ENCODE measurements at regions not wholly inside any gene's neighbourhood (a gene's known extent, or its start where the extent isn't known, plus 50 kb on each side); places are given as distances from the start of the nearest gene placed in this dataset.

DNA sequence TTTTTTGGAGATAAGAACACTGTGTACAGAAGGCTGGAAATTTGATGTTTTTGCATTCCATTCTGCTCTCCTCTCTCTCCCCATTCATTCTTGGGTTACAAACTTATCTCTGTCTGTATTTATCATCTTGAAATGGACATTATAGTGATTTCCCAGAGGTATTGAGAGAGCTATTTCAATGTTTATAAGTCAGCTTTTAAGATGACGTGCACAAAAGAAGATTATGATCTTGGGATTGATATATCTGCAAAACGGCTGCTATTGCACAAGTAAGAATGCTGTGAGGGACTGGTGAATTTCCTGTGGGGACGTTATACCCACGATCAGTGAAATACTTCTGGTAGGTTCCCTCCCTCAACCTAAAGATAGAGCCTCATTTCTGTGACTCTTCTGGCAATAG is 61.0 kb upstream of the DTNA start:
- DNase-seq (ENCODE audit: low spot score), result no peak
- no peak overlapping the region for H2BK12ac ChIP-seq (ENCODE audit: low read length)
- no peak overlapping the region for H3K14ac ChIP-seq (ENCODE audit: low read length)
- H3K4me3 ChIP-seq (ENCODE audit: low read length in 2 of 2), result no peak overlapping the region
- no peak overlapping the region for H4K8ac ChIP-seq (ENCODE audit: low read depth, low read length)
- H2BK120ac ChIP-seq (ENCODE audit: low read depth, low read length), result no peak overlapping the region
- H2AFZ ChIP-seq (ENCODE audit: low read length), result no peak overlapping the region
- no peak overlapping the region for H2AK5ac ChIP-seq (ENCODE audit: low read depth, low read length)
- no peak overlapping the region for H3K4me2 ChIP-seq (ENCODE audit: insufficient read depth, low read length, poor library complexity, severe bottlenecking)
- H4K91ac ChIP-seq (ENCODE audit: low read depth, low read length, poor library complexity), result no peak overlapping the region
- H3K18ac ChIP-seq (ENCODE audit: low read length), result no peak overlapping the region
- H2BK5ac ChIP-seq (ENCODE audit: low read length), result no peak overlapping the region
- H3K36me3 ChIP-seq (replicated peaks in 1 of 2; ENCODE audit: control insufficient read depth in 2 of 2, insufficient read depth in 2 of 2, low read length in 2 of 2), result no peaks in the 10 kb centered on the region
- peaks cover 0 to 5% of the 10 kb centered on the region in 2 donors for H3K4me1 ChIP-seq (ENCODE audit: control insufficient read depth in 2 of 2, insufficient read depth in 1 of 2, low read depth in 1 of 2, low read length in 2 of 2)
- H3K27me3 ChIP-seq (ENCODE audit: control insufficient read depth in 3 of 3, insufficient read depth in 3 of 3, low read depth in 1 of 3, low read length in 3 of 3), result no peaks in the 10 kb centered on the region
- no peaks in the 10 kb centered on the region for H3K79me1 ChIP-seq (ENCODE audit: low read depth, low read length)
- no peak overlapping the region for H2BK15ac ChIP-seq (ENCODE audit: low read length)
- no peak overlapping the region for H3K27ac ChIP-seq (replicated peaks; ENCODE audit: low read length)
- no peaks in the 10 kb centered on the region for H3K9me3 ChIP-seq (replicated peaks in 1 of 2; ENCODE audit: control insufficient read depth in 2 of 2, insufficient read depth in 1 of 2, low read depth in 1 of 2, low read length in 2 of 2)
- no peak overlapping the region for H3K9ac ChIP-seq (ENCODE audit: low read depth, low read length, poor library complexity)
- H3K23ac ChIP-seq (ENCODE audit: low read depth, low read length, poor library complexity), result no peak overlapping the region
- WGBS, 2 donors (ENCODE audit: extremely low coverage in 2 of 2, insufficient read length in 2 of 2, insufficient replicate concordance in 1 of 2), result no CpG with 5 or more reads among the region's 4 CpGs
- no peak overlapping the region for H3K4ac ChIP-seq (ENCODE audit: low read length)

DNA sequence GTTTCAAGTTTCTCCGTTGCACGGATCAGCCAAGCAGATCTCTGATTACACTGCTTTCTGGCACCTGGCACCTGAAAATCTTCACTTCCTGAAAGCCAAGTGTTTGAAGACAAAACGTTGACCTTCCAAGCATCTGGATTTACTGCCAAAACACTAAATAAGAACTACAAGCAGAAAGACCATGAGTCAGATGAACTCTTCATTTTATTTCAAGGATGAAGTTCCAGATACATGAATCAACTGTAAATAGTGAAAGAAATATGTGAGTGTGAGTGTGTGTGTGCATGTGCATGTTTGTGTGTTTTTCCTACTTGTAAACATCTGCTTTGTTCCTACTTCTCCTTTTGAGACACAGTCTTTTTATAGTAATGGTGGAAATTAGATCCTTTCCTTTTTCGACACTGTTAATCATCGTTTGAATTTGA is 60.0 kb upstream of the DTNA start:
- Histone ChIP-seq H2AK5ac (ENCODE audit: low read depth, low read length) (no peak overlapping the region), H3K4me1 (ENCODE audit: control insufficient read depth in 2 of 2, insufficient read depth in 1 of 2, low read depth in 1 of 2, low read length in 2 of 2) (peaks cover 0 to 5% of the 10 kb centered on the region in 2 donors), H3K4me2 (ENCODE audit: insufficient read depth, low read length, poor library complexity, severe bottlenecking) (no peak overlapping the region), H3K9ac (ENCODE audit: low read depth, low read length, poor library complexity) (no peak overlapping the region), H3K27ac (replicated peaks; ENCODE audit: low read length) (no peak overlapping the region), H3K23ac (ENCODE audit: low read depth, low read length, poor library complexity) (no peak overlapping the region), H2AFZ (ENCODE audit: low read length) (no peak overlapping the region), H3K27me3 (ENCODE audit: control insufficient read depth in 3 of 3, insufficient read depth in 3 of 3, low read depth in 1 of 3, low read length in 3 of 3) (no peaks in the 10 kb centered on the region), H3K14ac (ENCODE audit: low read length) (no peak overlapping the region), H3K79me1 (ENCODE audit: low read depth, low read length) (no peaks in the 10 kb centered on the region), H2BK15ac (ENCODE audit: low read length) (no peak overlapping the region), H2BK5ac (ENCODE audit: low read length) (no peak overlapping the region), H2BK120ac (ENCODE audit: low read depth, low read length) (no peak overlapping the region), H4K91ac (ENCODE audit: low read depth, low read length, poor library complexity) (no peak overlapping the region), H3K9me3 (replicated peaks in 1 of 2; ENCODE audit: control insufficient read depth in 2 of 2, insufficient read depth in 1 of 2, low read depth in 1 of 2, low read length in 2 of 2) (no peaks in the 10 kb centered on the region), H3K4ac (ENCODE audit: low read length) (no peak overlapping the region), H3K36me3 (replicated peaks in 1 of 2; ENCODE audit: control insufficient read depth in 2 of 2, insufficient read depth in 2 of 2, low read length in 2 of 2) (no peaks in the 10 kb centered on the region), H2BK12ac (ENCODE audit: low read length) (no peak overlapping the region), H3K4me3 (ENCODE audit: low read length in 2 of 2) (no peak overlapping the region), H3K18ac (ENCODE audit: low read length) (no peak overlapping the region), H4K8ac (ENCODE audit: low read depth, low read length) (no peak overlapping the region)
- WGBS, 2 donors (ENCODE audit: extremely low coverage in 2 of 2, insufficient read length in 2 of 2, insufficient replicate concordance in 1 of 2), result no CpG with 5 or more reads among the region's 5 CpGs
- no peak for DNase-seq (ENCODE audit: low spot score)

DNA sequence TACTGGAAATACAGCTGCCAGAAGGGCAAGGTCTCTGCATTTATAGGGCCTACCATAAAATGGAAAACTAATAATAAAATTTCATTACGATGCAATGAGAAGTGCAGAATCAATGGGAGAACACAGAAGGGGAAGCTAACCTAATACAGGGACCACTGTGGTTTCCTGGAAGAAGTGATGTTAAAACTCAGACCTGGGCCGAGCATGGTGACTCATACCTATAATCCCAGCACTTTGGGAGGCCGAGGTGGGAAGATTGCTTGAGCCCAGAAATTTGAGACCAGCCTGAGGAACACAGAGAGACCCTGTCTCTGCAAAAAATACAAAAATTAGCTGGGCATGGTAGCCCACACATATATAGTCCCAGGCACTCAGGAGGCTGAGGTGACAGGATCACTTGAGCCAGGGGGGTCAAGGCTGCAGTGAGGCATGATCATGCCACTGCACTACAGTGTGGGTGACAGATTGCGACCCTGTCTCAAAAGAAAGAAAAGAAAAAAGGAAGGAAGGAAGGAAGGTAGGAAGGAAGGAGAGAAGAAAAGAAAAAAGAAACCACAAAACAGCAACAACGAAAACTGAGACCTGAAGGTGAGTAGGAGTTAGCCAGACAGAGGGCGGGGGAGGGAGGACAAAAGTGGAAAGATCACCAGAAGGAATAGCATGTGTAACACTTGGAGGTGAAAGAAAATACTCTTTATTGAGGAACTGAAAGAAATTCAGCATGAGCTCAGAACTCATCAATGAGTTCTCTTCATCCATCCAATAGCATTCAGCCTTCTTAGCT is 58.3 kb upstream of the DTNA start:
- Histone ChIP-seq H2BK15ac (ENCODE audit: low read length) (no peak overlapping the region), H2BK12ac (ENCODE audit: low read length) (no peak overlapping the region), H3K23ac (ENCODE audit: low read depth, low read length, poor library complexity) (no peak overlapping the region), H3K18ac (ENCODE audit: low read length) (no peak overlapping the region), H3K4ac (ENCODE audit: low read length) (no peak overlapping the region), H3K9ac (ENCODE audit: low read depth, low read length, poor library complexity) (no peak overlapping the region), H3K79me1 (ENCODE audit: low read depth, low read length) (no peaks in the 10 kb centered on the region), H2AFZ (ENCODE audit: low read length) (no peak overlapping the region), H3K14ac (ENCODE audit: low read length) (no peak overlapping the region), H2BK5ac (ENCODE audit: low read length) (no peak overlapping the region), H3K4me1 (ENCODE audit: control insufficient read depth in 2 of 2, insufficient read depth in 1 of 2, low read depth in 1 of 2, low read length in 2 of 2) (peaks cover under 1 to 5% of the 10 kb centered on the region in 2 donors), H3K27me3 (ENCODE audit: control insufficient read depth in 3 of 3, insufficient read depth in 3 of 3, low read depth in 1 of 3, low read length in 3 of 3) (no peaks in the 10 kb centered on the region), H4K91ac (ENCODE audit: low read depth, low read length, poor library complexity) (no peak overlapping the region), H3K9me3 (replicated peaks in 1 of 2; ENCODE audit: control insufficient read depth in 2 of 2, insufficient read depth in 1 of 2, low read depth in 1 of 2, low read length in 2 of 2) (no peaks in the 10 kb centered on the region), H3K4me2 (ENCODE audit: insufficient read depth, low read length, poor library complexity, severe bottlenecking) (no peak overlapping the region), H3K36me3 (replicated peaks in 1 of 2; ENCODE audit: control insufficient read depth in 2 of 2, insufficient read depth in 2 of 2, low read length in 2 of 2) (no peaks in the 10 kb centered on the region), H2AK5ac (ENCODE audit: low read depth, low read length) (no peak overlapping the region), H3K4me3 (ENCODE audit: low read length in 2 of 2) (no peak overlapping the region), H4K8ac (ENCODE audit: low read depth, low read length) (no peak overlapping the region), H3K27ac (replicated peaks; ENCODE audit: low read length) (no peak overlapping the region), H2BK120ac (ENCODE audit: low read depth, low read length) (no peak overlapping the region)
- DNase-seq (ENCODE audit: low spot score), result no peak
- WGBS, 2 donors (ENCODE audit: extremely low coverage in 2 of 2, insufficient read length in 2 of 2, insufficient replicate concordance in 1 of 2), result no CpG with 5 or more reads among the region's 6 CpGs

DNA sequence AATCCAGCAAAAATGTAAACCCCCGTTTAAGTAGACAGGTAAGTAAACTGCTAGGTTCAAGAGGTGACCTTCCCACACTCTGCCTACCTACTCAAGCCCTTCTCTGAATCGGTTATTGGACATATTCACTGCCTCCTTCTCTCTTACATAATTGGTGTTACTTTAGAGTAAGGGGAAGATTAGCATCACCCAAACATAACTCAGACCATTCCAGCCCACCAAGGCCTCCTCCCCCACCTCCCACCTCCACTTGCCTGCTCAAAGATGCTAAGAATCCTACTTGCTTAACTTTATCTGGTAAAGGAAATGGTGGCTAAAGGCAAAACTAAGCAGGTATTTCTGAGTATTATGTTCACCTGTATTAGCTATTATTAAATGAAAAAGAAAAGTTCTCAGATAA is 55.0 kb upstream of the DTNA start:
- H2AFZ ChIP-seq (ENCODE audit: low read length), result no peak overlapping the region
- H3K4me2 ChIP-seq (ENCODE audit: insufficient read depth, low read length, poor library complexity, severe bottlenecking), result no peak overlapping the region
- H3K14ac ChIP-seq (ENCODE audit: low read length), result no peak overlapping the region
- no peak overlapping the region for H3K23ac ChIP-seq (ENCODE audit: low read depth, low read length, poor library complexity)
- no peaks in the 10 kb centered on the region for H3K27me3 ChIP-seq (ENCODE audit: control insufficient read depth in 3 of 3, insufficient read depth in 3 of 3, low read depth in 1 of 3, low read length in 3 of 3)
- H3K36me3 ChIP-seq (replicated peaks in 1 of 2; ENCODE audit: control insufficient read depth in 2 of 2, insufficient read depth in 2 of 2, low read length in 2 of 2), result no peaks in the 10 kb centered on the region
- H3K4ac ChIP-seq (ENCODE audit: low read length), result no peak overlapping the region
- H3K18ac ChIP-seq (ENCODE audit: low read length), result no peak overlapping the region
- H3K9ac ChIP-seq (ENCODE audit: low read depth, low read length, poor library complexity), result no peak overlapping the region
- H3K79me1 ChIP-seq (ENCODE audit: low read depth, low read length), result no peaks in the 10 kb centered on the region
- H3K4me1 ChIP-seq (ENCODE audit: control insufficient read depth in 2 of 2, insufficient read depth in 1 of 2, low read depth in 1 of 2, low read length in 2 of 2), result peaks cover 8 to 16% of the 10 kb centered on the region in 2 donors
- no peaks in the 10 kb centered on the region for H3K9me3 ChIP-seq (replicated peaks in 1 of 2; ENCODE audit: control insufficient read depth in 2 of 2, insufficient read depth in 1 of 2, low read depth in 1 of 2, low read length in 2 of 2)
- no peak overlapping the region for H2AK5ac ChIP-seq (ENCODE audit: low read depth, low read length)
- no CpG with 5 or more reads among the region's 2 CpGs for WGBS, 2 donors (ENCODE audit: extremely low coverage in 2 of 2, insufficient read length in 2 of 2, insufficient replicate concordance in 1 of 2)
- H2BK120ac ChIP-seq (ENCODE audit: low read depth, low read length), result no peak overlapping the region
- H2BK12ac ChIP-seq (ENCODE audit: low read length), result no peak overlapping the region
- H4K8ac ChIP-seq (ENCODE audit: low read depth, low read length), result no peak overlapping the region
- H2BK15ac ChIP-seq (ENCODE audit: low read length), result no peak overlapping the region
- DNase-seq (ENCODE audit: low spot score), result no peak
- no peak overlapping the region for H3K27ac ChIP-seq (replicated peaks; ENCODE audit: low read length)
- no peak overlapping the region for H4K91ac ChIP-seq (ENCODE audit: low read depth, low read length, poor library complexity)
- H2BK5ac ChIP-seq (ENCODE audit: low read length), result no peak overlapping the region
- H3K4me3 ChIP-seq (ENCODE audit: low read length in 2 of 2), result no peak overlapping the region

Data from neuronal stem cell (in vitro differentiated cells).